Stimulated activated CD8-positive, alpha-beta memory T cell treated with anti-CD3 and anti-CD28 coated beads, Interleukin-2, amount 100 ng/mL, for 1 hour (primary cell): ENCODE measurements at regions not wholly inside any gene's neighbourhood (a gene's known extent, or its start where the extent isn't known, plus 50 kb on each side); places are given as distances from the start of the nearest gene placed in this dataset.
"Not testable (repeated sequence)": the region's sequence is repeated elsewhere in the genome, so short reads cannot be mapped to it uniquely, and the experiment has no call there.

Experiments
- DNase-seq, 2 donors: peaks; one replicate each; pipeline ENCODE4 v3.0.0-alpha.2; 2020; ENCODE audit warnings: low read depth in 2 of 2

DNA sequence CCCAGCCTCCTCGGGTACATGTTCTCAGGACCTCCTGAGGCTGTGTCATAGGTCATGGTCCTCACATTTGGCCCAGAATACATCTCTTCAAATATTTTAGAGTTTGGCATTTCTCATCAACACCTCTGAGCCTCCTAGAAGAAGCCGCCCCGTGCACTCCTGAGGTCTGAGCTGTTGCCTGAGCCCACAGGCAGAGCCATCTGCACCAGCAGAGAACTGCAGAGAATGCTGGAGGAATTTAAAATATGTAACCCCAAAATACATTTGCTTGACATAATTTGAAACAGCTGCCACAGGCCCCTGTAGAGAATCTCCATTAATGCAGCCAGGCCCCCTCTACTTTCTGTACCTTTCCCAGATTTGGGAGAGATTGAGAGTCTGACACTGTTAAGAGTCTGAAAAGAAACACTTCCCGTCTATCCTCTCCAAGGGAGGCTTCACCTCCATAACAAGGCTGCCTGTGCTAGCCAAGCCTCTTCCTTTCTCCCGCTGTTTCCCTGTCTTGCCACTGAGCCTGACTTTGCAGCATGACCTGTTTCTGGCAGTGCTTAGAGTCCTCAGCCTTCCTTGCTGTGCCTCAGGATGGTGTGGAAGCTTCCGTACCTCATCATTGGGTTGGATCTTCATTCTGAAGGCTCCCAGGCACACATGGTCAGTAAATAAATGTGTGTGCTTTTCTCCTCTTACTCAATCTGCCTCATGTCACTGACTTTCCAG is 95.4 kb upstream of the SFSWAP start:
- no peak for DNase-seq

DNA sequence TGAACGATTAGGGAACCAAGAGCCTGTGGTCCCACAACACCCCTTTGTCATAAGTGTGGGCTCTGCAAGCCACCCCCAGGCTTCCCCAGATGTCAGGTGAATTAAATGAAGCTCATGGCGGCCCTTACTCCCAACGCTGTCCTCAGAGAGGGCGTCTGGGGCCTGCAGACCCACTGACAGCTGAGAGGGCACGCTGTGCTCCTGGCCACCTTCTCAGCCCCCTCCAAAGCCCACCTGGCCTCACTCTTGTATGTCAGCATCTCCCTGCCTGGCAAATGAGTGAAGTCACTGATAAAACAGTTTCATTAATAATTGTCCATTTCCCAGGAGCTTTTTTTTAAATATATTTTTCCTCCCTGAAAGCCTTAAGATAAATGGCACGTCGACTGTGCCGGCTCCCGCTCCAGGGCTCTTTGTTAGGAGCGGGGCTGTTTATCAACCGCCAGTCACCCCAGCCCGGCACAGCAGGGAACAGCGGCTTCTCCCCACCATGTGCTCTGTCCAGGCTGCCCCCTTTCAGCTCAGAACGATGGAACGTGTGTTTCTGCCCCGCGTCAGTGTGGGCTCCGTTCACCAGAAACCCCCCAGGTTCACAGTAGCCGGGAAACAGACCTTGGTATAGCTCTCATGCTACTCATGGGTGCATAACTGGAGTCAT is 94.7 kb upstream of the SFSWAP start:
- no peak for DNase-seq

DNA sequence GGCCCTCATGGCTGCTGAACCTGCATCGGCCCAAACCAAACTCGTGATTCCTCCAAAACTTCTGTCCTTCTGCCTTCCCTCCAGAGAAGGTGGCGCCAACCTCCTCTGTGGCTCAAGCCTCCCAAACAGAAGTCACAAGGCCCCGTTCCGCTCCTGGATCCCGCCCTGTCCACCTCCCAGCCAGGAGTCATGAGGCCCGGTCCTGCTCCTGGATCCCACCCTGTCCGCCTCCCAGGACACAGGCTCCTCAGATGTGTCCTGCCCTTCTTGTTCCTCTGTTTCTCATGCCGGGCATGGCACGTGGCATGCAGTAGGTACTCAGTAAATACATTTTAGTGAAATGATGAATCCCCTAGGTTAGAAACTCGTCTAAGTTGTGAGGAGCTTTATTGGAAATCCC is 94.2 kb upstream of the SFSWAP start:
- DNase-seq, result no peak

DNA sequence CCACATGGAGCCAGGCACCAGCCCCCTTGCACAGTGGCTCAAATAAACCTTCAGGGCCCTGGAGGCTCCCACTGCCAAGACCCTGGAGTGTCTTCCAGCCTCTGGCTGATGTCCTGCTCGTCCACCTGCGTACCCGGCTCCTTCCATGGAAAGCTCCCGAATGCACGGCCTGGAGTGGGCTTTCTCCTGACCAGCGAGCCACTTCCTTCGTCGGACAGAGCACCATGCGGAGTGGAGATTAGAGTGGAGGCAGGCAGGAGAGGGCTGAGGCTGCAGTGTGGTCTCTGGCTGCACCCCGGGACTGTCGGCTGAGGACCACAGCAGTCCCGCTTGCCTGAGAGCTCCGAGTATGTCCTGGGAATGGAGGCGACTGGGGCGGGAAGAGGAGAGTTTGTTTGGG is 93.7 kb upstream of the SFSWAP start:
- no peak for DNase-seq

DNA sequence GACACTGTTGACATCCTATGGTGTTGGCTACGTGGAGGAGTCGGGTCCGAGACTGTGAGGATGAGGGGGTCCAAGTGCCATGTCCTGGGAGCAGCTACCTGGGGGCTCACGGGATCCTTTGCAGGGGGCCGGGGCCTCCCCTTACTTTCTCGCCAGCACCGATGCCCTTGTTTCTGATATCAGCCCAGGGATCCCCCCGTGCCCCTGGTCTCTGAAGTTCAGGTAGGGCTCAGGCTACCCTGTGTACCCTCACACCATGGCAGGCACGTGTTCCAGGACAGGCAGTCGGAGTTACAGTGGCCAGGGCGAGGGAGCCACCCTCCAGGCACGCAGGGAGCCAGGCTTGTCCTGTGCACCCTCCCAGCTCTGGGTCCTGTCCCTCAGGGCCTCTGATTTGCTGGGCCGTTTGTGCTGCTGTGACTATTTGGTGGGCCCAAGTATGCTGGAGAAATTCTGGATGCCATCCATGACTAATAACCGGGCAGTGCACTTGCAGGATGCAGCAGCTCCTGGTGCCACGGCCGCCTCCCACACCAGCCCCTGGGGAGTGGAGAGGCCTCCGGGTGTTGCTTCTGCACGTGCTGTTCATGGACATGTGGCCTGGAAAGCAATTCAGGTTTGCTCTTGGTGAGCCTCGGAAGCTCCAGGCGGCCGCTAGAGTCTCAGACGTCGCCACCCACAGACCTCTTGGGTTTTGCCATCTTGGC is 93.1 kb upstream of the SFSWAP start:
- no peak for DNase-seq

DNA sequence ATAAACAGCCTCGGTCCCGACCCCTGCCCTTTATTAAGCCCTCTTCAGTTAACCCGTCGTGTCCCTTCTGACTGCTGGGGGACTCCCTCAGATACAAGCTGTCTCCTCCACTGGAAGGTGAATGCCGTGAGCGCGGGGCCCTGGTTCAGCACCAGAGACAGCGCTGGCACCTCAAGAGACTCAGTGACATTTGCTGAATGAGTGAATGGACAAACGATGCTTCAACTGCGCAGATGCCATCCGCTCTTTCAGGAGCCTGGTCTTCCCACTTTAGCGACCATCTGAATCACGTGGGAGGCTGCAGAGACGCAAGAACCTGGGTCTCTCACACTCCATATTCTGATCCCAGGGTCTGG is 92.6 kb upstream of the SFSWAP start:
- DNase-seq, result no peak

DNA sequence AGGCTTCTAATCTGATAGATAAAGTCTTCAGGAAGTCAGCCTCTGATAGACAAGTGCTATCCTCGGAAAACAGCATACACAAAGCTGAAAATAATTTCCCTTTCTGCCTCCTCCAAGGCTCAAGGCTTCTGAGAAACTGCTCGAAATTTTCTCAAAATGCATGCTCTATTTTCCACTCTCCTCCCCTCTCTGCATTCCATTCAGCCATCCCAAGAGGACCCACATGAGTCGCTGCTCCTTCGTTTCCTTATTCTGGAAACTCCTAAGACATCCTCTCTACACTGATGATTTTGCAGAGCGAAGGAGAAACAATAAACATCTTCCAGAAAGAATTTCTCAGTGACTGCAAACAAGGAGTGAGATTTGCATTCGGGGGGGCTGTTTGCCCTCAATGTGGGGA is 92.2 kb upstream of the SFSWAP start:
- DNase-seq, result no peak

DNA sequence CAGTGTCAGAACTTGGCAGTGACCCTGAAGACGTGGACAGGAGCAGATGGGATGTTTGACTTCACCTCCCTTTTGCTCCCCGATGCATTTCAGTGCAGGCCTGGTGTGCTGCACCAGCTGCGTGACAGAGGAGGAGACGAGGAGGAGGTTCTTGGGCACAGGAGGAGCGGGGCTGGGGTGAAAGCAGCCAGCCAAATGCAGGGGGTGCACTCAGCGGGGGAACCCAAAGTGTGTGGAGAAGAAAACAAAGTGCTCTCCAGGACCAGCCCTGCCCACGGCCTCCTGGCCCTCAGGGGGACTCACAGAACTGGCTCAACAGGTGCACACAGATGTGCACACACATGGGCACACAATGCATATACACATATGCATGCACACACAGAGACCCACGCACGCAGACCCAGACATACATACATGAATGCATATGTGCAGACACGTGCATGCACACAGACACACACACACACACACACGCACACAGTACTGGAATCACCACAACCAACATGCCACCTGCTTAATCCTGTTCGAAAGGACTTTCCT is 91.7 kb upstream of the SFSWAP start:
- no peak for DNase-seq

DNA sequence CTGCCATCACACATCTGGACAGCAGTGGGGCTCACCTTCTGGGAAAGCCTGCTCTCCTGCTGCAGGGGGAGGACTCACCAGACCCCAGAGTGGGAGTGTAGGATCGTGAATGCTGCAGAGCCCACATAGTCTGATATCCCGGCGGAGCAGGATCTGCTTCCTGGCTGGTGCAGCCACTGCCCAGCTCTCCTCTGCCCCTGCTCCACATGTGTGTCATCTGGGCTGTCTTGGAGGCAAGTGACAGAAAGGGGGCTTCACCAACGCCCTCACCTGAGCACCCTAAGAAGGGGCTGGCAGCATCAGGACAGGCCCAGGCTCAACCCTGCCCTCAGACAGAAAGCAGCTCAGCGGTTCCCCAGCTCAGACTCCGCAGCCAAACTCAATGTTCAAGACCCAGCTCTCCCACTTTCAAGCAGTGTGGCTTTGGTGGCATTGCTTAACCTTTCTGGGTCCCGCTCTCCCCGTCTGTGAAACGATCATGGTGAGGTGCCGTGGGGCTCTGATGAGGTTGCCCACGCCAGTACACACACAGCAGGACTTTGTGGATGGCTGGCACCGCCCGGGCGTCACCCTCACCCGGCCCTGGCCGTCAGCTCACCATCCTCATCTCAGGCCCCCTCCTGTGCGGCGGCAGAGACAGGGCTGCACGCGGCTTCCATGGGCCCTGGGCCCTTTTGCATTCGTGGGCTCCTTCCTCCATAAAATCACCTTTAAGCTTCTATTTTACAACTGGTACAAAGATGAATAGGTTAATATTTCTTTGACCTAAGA is 91.0 kb upstream of the SFSWAP start:
- DNase-seq, result no peak

DNA sequence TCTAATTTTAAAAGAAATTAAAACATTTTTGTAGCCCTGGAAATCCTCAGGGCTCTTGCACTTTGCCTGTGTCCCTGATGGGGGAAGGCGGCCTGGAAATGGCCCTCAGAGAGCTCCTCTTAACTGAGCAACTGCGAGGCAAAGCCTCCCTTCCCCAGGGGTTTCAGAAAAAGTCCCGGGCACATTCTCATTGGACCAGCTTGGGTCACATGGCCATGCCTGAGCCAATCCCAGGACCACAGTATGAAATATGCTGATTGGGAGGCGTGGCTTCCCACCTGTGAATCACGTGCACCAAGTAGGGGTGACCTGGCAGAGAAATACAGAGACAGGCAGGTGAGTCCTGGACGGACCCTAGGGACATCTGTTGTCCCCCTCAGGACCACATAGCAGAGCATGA is 90.4 kb upstream of the SFSWAP start:
- DNase-seq, result no peak

DNA sequence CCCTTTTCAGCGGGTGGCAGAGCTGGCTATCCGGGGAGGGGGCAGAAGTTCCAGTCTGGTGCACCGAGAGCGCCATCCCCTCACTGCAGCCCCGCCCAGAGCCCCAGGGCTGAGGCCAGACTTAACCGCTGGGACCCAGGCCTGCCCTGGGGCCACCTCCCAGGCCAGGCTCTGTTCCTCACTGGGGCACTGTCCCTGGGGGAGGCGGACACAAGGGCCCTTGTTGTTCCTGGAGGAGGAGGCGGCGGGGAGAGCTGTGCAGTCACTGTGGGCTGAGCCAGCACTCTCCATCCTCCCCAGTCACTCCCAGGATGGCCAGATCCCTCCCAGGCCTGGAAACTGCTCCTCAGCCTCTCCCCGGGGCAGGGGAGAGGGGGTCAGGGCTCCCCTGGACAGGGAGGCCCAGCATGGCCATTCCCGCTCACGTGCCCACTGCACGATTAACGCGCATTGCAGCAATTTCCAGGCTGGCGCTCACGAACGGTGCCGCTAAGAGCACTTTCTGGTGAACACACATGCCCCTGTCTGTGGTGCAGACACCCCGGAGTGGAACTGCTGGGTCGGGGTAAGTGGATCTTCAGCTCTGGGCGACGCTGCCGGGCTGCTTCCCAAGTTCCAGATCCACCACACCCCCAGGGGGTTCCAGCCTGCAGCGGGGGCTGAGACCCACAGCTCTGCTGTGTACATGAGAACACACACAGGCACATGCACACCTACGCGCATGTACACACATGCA is 89.8 kb upstream of the SFSWAP start:
- DNase-seq, result no peak

DNA sequence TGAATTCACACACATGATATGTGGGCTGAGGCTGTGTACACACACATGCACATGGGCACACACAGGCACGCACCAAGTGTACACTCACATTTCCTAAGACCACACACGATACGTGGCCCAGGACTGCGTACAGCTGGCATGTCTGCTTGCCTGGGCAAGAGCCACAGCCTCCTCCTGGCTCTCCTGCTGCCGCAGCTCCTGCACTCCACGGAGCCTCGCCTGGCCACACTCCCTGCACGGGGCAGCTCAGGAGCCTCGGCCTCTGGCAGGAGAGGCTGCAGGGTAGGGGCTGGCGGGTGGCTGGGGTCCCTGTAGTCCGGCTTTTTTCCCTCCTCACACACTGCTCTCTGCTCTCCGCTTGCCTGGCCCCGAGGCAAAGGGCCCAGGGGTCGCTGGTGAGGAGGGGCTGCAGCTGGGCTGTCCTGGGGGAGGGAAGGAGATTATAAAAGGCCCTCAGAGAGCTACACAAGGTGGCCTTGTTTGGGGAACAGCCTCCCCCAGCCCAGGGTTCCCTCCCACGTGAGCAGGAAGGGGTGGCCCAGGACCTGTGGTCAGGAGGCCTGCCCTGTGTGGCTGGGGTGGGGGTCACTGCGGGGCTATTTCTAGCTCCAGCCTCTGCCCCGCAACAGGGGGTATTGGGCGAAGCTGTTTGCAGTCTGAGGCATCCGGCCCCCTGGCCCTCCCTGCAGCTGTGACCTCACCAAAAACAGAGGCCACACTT is 89.0 kb upstream of the SFSWAP start:
- no peak for DNase-seq

DNA sequence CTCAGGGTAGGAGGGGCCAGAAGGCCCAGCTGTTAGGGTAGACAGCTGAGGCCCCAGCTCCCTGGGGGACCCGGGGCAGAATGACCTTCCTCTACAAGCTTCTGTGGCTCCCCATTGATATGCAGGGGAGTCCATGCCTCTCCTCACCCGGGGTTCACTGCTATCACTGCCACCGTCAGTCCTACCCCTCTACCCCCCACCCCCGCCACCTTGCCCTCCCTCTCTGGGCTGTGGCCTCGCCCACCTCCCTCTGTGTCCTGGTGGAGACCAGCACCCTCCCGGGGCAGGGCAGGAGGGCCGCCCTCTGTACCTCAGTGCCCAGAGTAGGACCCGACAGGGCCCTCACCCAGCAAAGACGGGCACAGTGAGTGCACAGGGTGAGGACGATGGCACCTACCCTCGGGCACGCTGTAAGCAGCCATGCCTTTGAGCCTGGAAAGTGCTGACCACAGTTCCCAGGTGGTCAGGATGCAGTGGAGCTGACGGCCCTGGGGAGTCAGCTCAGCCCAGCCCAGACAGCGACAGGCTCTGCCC is 88.4 kb upstream of the SFSWAP start:
- no peak for DNase-seq

DNA sequence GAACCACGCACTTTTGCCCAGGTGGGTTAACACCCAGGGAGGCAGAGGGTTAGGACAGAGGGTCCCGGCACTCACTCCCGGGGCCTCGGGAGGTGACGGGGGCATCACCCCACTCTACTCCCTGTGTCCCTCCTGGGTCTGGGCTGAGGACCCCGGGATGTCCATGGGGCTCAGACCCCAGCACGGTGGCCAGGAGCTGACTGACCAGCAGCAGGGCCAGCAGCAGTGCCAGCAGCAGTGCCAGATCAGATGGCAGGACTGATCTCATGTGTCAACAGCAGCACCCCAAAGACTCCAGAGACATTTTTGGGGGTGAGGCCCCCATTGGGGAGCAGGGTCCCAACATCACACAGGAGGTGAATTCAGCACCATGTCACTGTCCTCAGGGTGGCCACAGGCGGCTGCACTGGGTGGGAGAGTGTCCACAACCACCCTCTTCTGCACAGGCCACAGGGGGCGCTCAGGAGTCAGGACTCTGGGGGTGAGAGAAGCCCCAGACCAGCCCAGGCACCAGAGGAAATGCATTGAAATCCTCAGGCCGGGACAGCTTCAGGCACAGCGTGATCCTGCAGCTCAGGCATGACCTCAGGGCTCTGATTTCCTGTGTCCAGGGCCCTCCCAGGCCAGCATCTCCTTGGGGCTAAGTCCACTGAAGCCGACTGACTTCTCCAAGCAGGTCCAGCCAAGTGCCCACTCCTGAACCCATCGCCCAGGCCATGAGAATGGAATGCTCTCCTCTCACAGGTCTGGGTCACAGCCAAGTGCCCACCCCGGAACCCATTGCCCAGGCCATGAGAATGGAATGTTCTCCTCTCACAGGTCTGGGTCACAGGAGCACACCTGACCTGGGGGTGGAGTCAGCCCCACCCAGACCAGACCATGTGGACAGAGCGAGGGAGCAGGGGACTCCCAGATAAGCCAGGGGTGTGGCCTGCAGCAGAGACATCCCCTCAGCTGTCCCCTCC is 87.2 kb upstream of the SFSWAP start:
- DNase-seq, result not testable (repeated sequence)

DNA sequence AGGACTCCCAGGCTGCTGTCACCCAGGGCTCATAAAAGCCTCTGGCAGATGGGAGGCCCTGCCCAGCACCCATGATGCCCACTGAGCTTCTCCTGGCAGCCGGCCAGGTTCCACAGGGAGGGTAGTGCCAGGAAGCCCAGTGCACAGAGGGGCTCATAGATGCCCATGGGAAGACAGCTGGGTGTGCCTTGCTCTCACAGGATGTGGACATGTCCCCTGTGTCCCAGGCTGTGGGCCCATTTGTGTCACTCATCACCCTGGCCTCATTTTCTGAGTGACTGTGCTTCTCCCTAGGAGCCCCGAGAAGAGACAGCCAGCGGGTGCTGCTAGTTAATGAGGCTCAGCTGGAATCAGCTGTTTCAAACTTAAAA is 86.5 kb upstream of the SFSWAP start:
- DNase-seq, result not testable (repeated sequence)

DNA sequence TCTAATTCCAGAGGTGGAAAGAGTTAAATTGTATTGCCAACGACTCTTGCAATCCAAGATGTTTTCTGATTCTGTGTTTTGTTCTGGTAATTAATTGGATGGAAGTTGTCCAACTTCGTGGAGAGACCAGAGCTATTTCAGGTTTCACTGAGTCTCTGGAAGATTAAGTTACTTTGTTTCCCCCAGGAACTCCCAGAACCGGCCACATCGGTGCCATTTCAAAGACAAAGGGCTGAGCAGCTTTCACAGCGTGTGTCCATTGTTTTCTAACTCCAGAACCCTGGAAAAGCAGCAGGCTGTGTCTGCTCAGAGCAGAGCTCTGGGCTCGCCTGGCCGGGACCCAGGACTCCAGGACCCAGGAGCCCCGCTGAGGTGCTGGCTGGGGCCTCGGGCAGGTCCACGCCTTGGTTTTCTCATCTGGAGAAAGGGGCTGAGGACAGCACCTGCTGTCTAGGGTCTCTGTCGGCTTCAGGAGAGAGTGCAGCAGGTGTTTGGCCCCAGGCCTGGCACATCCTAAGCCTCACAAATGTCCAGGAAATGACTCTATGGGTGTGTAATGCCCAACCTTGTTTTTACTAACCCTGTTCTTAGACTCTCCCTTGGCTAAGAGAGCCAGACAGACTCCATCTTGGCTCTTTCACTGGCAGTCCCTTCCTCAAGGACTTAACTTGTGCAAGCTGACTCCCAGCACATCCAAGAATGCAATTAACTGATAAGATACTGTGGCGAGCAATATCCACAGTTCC is 86.0 kb upstream of the SFSWAP start:
- DNase-seq, result not testable (repeated sequence)

DNA sequence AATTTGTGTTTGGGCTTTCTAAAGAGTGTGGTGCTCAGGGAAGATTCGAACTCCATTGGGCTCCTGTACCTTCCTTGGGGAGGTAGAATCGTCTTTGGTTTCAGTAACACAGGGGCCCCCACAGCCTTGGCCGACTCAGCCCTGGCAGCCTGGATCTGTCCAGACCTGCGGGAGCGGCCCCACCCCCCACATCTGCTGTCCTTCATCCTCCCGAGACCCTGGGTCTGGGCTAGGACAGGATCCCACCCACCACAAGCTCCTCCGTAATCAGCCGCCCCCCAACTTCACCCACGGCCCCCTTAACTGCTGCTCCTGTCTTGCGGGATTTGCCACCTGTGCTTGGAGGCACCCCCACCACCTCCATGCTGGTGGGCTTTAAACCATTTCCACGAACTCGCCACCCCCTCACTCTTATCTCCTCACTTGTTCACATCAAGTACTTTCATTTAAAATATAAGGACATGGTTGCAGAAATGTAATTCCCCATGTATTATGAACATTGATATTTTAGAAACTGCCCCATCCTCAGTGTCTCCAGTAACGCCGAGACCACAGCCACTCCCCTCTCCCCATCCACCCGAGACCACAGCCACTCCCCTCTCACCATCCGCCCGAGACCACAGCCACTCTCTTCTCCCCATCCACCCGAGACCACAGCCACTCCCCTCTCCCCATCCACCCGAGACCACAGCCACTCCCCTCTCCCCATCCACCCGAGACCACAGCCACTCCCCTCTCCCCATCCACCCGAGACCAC is 84.7 kb upstream of the SFSWAP start:
- DNase-seq, result not testable (repeated sequence)
